ENCODE measurements at regions not wholly inside any gene's neighbourhood (a gene's known extent, or its start where the extent isn't known, plus 50 kb on each side); places are given as distances from the start of the nearest gene placed in this dataset.

DNA sequence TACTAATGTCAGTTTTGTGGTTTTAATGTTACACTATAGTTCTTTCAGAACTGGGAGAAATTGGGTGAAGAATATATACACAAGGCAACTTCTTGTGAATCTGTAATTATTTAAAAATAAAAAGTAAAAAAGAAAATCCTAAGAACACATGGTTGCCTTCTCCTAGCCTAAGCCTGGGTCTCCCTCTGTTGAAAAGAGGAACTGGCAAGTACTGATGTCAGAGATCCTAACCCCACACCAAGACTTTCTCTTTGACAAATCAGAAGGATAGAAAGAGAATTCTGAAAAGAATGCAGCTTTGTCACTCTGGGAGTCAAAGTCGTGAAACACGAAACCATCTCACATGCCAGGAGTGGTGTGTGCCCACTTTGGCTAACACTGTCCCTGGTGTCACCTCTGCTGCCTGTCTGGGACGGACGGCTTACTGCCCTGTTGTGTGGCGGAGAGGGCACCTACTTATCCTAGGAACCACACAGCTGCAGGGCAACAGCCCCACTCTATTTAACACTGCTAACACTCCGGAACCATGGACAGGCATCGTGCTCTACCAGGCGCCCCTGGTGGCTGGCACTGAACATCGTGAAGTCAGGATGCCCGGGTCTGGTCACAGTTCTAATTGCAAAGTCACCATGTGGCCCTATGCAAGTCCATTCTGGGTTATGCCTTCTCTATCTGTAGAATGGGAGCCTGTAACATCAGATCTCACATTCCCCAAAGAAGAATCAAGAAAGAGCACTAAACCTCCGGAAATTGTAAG lies 108.7 kb upstream of the CD82 start:
- Histone ChIP-seq H3T11ph (ENCODE audit: low read length) (no peak overlapping the region), H3K79me2 (ENCODE audit: insufficient read depth, low read length) (no peaks in the 10 kb centered on the region), H3K18ac (ENCODE audit: insufficient read length, low read depth, low read length) (no peak overlapping the region), H3K23ac (ENCODE audit: insufficient read length, low read depth, low read length) (no peak overlapping the region), H3K23me2 (ENCODE audit: insufficient read length, low read depth, low read length, poor library complexity, severe bottlenecking) (no peaks in the 10 kb centered on the region), H3K56ac (ENCODE audit: insufficient read length, low read depth, low read length) (no peak overlapping the region), H4K8ac (replicated peaks; ENCODE audit: insufficient read length, low read depth, low read length) (no peak overlapping the region), H4K5ac (ENCODE audit: insufficient read length, low read depth, low read length) (no peak overlapping the region), H3K9ac (ENCODE audit: extremely low read depth, insufficient read length, low read length) (no peak overlapping the region), H2BK120ac (ENCODE audit: low read depth, low read length, poor library complexity, severe bottlenecking) (no peak overlapping the region), H2BK12ac (ENCODE audit: insufficient read length, low read depth, low read length) (no peak overlapping the region), H3K4me1 (ENCODE audit: insufficient read depth, low read length) (no peaks in the 10 kb centered on the region), H2AK5ac (ENCODE audit: insufficient read length, low read length) (no peak overlapping the region), H3K79me1 (ENCODE audit: insufficient read depth, low read depth, low read length, poor library complexity, severe bottlenecking) (no peaks in the 10 kb centered on the region), H3K4me2 (ENCODE audit: insufficient read depth, insufficient read length, low read length) (no peak overlapping the region), H3K27me3 (ENCODE audit: insufficient read depth, low read length) (no peaks in the 10 kb centered on the region), H3K9me3 (ENCODE audit: control insufficient read depth, low read depth, low read length) (no peaks in the 10 kb centered on the region), H2BK15ac (ENCODE audit: low read depth, low read length) (no peak overlapping the region), H3K14ac (ENCODE audit: insufficient read depth, low read length) (no peak overlapping the region), H3K4ac (ENCODE audit: low read depth, low read length) (no peak overlapping the region), H2BK5ac (ENCODE audit: insufficient read length, low read length) (no peak overlapping the region), H4K20me1 (ENCODE audit: control insufficient read depth, insufficient read depth, insufficient read length) (no peaks in the 10 kb centered on the region), H4K91ac (ENCODE audit: insufficient read length, low read depth, low read length) (no peak overlapping the region), H2AFZ (ENCODE audit: low read length) (no peak overlapping the region), H2BK20ac (ENCODE audit: low read depth, low read length, poor library complexity, severe bottlenecking) (no peak overlapping the region), H3K27ac (ENCODE audit: insufficient read length, low read depth, low read length) (no peak overlapping the region)
- no peak for DNase-seq
- WGBS (ENCODE audit: extremely low coverage, insufficient read length, low lambda C conversion rate) = no CpG with 5 or more reads among the region's 11 CpGs
- TF ChIP-seq, protein P1, sequence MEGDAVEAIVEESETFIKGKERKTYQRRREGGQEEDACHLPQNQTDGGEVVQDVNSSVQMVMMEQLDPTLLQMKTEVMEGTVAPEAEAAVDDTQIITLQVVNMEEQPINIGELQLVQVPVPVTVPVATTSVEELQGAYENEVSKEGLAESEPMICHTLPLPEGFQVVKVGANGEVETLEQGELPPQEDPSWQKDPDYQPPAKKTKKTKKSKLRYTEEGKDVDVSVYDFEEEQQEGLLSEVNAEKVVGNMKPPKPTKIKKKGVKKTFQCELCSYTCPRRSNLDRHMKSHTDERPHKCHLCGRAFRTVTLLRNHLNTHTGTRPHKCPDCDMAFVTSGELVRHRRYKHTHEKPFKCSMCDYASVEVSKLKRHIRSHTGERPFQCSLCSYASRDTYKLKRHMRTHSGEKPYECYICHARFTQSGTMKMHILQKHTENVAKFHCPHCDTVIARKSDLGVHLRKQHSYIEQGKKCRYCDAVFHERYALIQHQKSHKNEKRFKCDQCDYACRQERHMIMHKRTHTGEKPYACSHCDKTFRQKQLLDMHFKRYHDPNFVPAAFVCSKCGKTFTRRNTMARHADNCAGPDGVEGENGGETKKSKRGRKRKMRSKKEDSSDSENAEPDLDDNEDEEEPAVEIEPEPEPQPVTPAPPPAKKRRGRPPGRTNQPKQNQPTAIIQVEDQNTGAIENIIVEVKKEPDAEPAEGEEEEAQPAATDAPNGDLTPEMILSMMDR (conservative IDR thresholded peaks at IDR 0.05) = peak; percentile 53
- H3K27ac Mint-ChIP-seq = no peak overlapping the region
- peaks cover 15% of the 10 kb centered on the region for H3K27me3 Mint-ChIP-seq (ENCODE audit: low read depth)
- peaks cover 3 to 5% of the 10 kb centered on the region in 2 experiments; a peak in 2 of 4 replicates for H3K4me1 Mint-ChIP-seq
- peaks cover 5 to 13% of the 10 kb centered on the region in 2 experiments for H3K9me3 Mint-ChIP-seq
- H3K36me3 Mint-ChIP-seq (ENCODE audit: insufficient read depth in 1 of 3, low read depth in 3 of 3) = no peaks in the 10 kb centered on the region; a peak in 1 of 7 replicates
- H3K4me3 Mint-ChIP-seq = no peak overlapping the region
